ENCODE measurements at regions not wholly inside any gene's neighbourhood (a gene's known extent, or its start where the extent isn't known, plus 50 kb on each side); places are given as distances from the start of the nearest gene placed in this dataset.
A peak's percentile ranks its signal among the peaks of the same experiment; 100 is the strongest.

- TF ChIP-seq MED13 (CRISPR knock-in tag; IDR thresholded peaks at IDR 0.05) (no peak), TEAD3 (CRISPR knock-in tag; optimal IDR thresholded peaks at IDR 0.05; ENCODE audit: borderline replicate concordance) (peak; percentile 84), KAT2B (IDR thresholded peaks at IDR 0.05; ENCODE audit: borderline replicate concordance, low read depth, low read length) (no peak), ZNF597 (CRISPR knock-in tag; IDR thresholded peaks at IDR 0.05) (no peak), MYNN (CRISPR knock-in tag; IDR thresholded peaks at IDR 0.05; ENCODE audit: low read depth) (no peak), MEIS2 (CRISPR knock-in tag; IDR thresholded peaks at IDR 0.05) (peak; percentile 22; the same call in 1 of the 2 replicates), ZNF782 (CRISPR knock-in tag; IDR thresholded peaks at IDR 0.05; ENCODE audit: borderline replicate concordance) (no peak), FOXP4 (CRISPR knock-in tag; IDR thresholded peaks at IDR 0.05) (peak; percentile 38; the same call in 1 of the 2 replicates), ZSCAN22 (CRISPR knock-in tag; IDR thresholded peaks at IDR 0.05) (no peak), FOXC1 (CRISPR knock-in tag; IDR thresholded peaks at IDR 0.05; ENCODE audit: borderline replicate concordance) (0 out of 2 replicates have a peak, but pooled peaks have one; percentile 57), PRDM10 (CRISPR knock-in tag; IDR thresholded peaks at IDR 0.05; ENCODE audit: low read depth) (no peak), ZSCAN31 (CRISPR knock-in tag; IDR thresholded peaks at IDR 0.05; ENCODE audit: low read depth) (no peak), MYC (CRISPR knock-in tag; IDR thresholded peaks at IDR 0.05; ENCODE audit: borderline replicate concordance) (peak; percentile 62), ZNF382 (CRISPR knock-in tag; IDR thresholded peaks at IDR 0.05; ENCODE audit: borderline replicate concordance) (no peak), PREB (CRISPR knock-in tag; IDR thresholded peaks at IDR 0.05) (no peak), MLX (CRISPR knock-in tag; IDR thresholded peaks at IDR 0.05) (no peak), ZNF598 (CRISPR knock-in tag; IDR thresholded peaks at IDR 0.05; ENCODE audit: borderline replicate concordance) (no peak), NFIC (IDR thresholded peaks at IDR 0.05; ENCODE audit: low read length) (no peak), GATAD1 (CRISPR knock-in tag; IDR thresholded peaks at IDR 0.05) (no peak)
Observed at GRCh38 chr16:85181739-85182129, 69.5 kb upstream of the CIBAR2 start (continued).
